ENCODE measurements at regions not wholly inside any gene's neighbourhood (a gene's known extent, or its start where the extent isn't known, plus 50 kb on each side); places are given as distances from the start of the nearest gene placed in this dataset.
"Not testable (repeated sequence)": the region's sequence is repeated elsewhere in the genome, so short reads cannot be mapped to it uniquely, and the experiment has no call there.

DNA sequence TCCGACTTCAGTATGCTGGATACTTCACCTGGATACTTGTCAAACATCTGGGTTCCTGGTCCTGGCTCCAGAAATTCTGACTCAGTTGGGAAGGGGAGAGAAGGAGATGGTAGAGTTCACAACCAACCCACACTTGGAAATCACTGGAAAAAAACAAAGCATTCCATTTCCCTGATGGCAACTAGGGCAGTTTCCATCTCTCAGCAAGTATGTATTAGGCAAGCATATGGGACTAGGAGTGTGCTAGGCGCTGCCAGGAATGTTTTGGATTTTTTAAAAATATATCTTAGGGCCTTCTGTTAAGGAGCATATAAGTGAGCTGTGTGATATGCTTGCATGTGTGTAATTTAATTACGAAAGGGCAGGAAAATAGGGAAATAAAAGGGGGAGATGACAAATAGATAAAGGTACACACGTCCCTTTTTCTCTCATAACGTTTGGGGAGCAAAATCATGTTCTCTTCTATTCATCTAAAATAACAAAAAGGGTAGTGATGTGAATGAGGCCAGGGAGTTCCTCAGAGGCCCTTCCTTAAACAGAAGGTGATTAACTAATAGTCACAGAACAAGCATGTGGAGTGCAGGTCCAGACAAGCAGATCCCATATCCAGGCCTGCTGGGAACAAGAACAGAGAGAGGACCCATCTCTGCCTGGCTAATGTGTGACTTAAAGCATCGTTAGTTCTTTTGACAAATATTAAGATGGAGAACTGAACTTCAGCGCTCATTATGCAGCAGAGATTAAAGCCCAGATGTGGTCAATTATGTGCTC, 64.5 kb upstream of the NFE2L3 start:
- intact Hi-C loops (cut with micrococcal nuclease) = no loop called here

- intact Hi-C loops (cut with micrococcal nuclease) = not testable (repeated sequence)
Measured at GRCh38 chr7:26089469-26089868, 62.5 kb upstream of the NFE2L3 start.

DNA sequence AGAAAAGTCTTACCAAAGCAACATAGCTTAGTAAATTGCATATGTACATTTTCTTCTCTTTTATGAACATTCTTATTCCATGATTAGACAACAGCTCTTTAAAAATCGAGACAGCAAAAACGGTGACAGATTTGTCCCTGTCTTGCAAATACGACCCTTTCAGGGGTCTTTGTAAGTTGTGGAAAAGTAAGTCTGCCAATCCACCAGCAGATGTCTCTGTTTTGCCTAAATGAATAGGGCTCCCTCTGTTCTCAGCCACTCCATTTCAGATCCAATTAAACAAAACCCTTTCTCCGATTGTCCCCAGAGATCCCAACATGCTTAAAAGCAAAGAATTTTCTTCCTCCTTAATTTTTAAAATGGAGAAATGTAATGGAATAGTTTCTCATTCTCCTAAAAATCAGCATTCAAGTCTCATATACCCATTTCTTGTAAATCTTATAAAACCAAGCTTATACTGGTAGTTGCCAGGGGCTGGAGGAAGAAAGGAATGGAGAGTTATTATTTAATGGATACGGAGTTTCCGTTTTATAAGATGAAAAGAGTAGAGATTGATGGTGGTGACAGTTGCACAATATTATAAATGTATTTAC, 61.0 kb upstream of the NFE2L3 start:
- intact Hi-C loops (cut with micrococcal nuclease) = loop anchor here (1.0 to 5.0 kb wide), 5 partner anchors 96 to 576 kb away; partner anchors contain the start of gene SNX10

- intact Hi-C loops (cut with micrococcal nuclease) = loop anchor here (1.0 to 5.0 kb wide), 5 partner anchors 95 to 575 kb away; partner anchors contain the start of gene SNX10
Measured at GRCh38 chr7:26091933-26092332, 60.1 kb upstream of the NFE2L3 start.

DNA sequence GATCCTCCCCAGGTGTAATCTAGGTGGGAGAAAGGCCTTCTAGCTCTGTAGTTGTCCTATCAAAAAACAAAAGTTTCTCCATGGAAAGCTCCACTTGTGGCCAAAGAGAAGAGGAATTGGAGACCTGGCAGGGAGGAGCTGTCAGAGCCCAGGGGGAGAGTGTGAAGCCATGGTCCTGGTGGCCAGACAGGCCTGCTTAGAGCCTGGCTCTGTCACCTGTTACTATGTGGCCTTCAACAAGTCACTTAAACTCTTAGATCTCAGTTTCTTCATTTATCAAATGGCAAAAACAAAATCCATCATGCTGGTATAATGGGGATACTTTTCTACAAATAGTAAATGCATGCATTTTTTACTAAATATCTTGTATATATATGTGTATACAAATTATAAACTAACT, 59.0 kb upstream of the NFE2L3 start:
- intact Hi-C loops (cut with micrococcal nuclease) = loop anchor here (5.0 kb wide), 1 partner anchor 199 kb away; the partner anchor contains the start of gene SNX10

GRCh38 chr7:26096136-26096535, 55.9 kb upstream of the NFE2L3 start:
- intact Hi-C loops (cut with micrococcal nuclease) = no loop called here

DNA sequence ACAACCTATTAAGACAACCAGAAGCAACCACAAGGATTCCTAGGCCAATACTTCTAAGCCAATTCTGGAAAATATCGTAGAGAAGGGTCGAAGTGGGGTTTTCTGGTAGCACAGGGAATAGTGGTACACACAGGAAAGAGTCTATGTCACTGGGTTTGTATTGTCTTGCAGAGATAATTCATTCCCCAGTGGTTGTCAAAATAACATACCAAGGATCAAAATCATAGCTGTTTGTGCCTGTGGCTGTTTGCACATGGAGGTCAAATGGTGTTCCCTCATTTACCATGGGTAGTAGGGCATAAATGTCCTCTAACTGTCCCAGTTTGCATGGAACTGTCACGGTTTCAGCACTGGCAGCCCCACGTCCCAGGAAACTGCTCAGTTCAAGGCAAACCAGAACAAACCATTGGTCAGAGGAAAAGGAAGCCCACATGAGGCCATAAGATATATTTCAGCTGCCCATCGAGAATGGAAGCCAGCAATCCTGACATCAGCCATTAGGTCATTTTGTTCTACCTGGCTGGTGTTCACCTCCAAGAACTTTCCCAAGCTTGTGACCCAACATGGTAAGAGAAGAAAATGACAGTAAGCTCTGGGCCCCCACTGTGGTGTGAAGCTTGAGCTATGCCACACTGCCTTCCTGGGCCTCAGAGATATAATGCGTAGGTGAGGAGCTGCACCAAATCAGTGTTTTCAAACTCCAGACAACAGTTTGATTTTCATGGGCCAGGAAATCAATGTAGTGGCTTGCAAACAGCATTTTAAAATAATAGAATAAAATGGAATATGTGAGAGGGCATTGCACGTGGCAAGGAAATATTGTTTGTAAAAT, 53.9 kb upstream of the NFE2L3 start:
- intact Hi-C loops (cut with micrococcal nuclease) = loop anchor here (2.0 kb wide), 1 partner anchor 55 kb away; the partner anchor contains the start of gene NFE2L3

- intact Hi-C loops (cut with micrococcal nuclease) = loop anchor here (2.0 kb wide), 1 partner anchor 54 kb away; the partner anchor contains the start of gene NFE2L3
Measured at GRCh38 chr7:26099236-26099635, 52.8 kb upstream of the NFE2L3 start.

GRCh38 chr7:26100406-26101339, 51.3 kb upstream of the NFE2L3 start:
- intact Hi-C loops (cut with micrococcal nuclease) = no loop called here

- intact Hi-C loops (cut with micrococcal nuclease) = no loop called here
Measured at GRCh38 chr7:26101361-26102151, 50.4 kb upstream of the NFE2L3 start.

- intact Hi-C loops (cut with micrococcal nuclease) = no loop called here
Measured at GRCh38 chr7:26102176-26102575, 49.8 kb upstream of the NFE2L3 start.
